Esophagus squamous epithelium (tissue), 4 donors: ENCODE measurements at regions not wholly inside any gene's neighbourhood (a gene's known extent, or its start where the extent isn't known, plus 50 kb on each side); places are given as distances from the start of the nearest gene placed in this dataset.

Experiments
- CTCF ChIP-seq, 6 experiments: fragments of 450-650 bp in 4 of 6; fragments of 200-600 bp in 2 of 6; sonication (generic) in 2 of 6; IDR thresholded peaks; one replicate each; pipeline ENCODE4 v1.5.1; 2016 to 2019; ENCODE audit warnings: antibody characterized with exemption in 6 of 6, mild to moderate bottlenecking in 4 of 6, moderate library complexity in 4 of 6
- POLR2A ChIP-seq, 4 donors: fragments of 450-650 bp; IDR thresholded peaks; one replicate each; pipeline ENCODE4 v1.6.1; 2017; ENCODE audit warnings: antibody characterized with exemption in 4 of 4, mild to moderate bottlenecking in 4 of 4, moderate library complexity in 3 of 4

GRCh38 chr3:160139291-160139690 is 85.9 kb upstream of the C3orf80 start:
- TF ChIP-seq CTCF (IDR thresholded peaks at IDR 0.05) (no peak), POLR2A (IDR thresholded peaks at IDR 0.05) (no peak)
